ENCODE measurements at regions not wholly inside any gene's neighbourhood (a gene's known extent, or its start where the extent isn't known, plus 50 kb on each side); places are given as distances from the start of the nearest gene placed in this dataset.

DNA sequence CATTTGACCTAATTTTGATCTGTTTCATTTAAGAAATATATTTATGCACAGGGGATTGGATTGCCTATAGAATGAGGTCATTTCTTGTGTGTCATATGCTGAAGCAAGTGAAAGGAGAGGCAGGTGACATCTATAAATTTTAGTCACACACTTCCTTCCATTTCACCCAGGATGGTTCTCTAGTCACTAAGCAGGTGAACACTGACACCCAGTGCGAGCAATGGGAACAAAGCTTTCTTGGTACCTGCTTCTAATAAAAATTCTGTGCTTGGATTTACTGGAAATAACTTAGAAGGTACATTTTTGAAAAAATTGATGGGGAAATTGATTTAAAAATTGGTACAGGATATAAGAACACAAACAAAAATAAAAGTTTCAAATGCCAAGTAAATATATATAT lies 66.9 kb upstream of the MC3R start:
- TF ChIP-seq POLR2AphosphoS5 (IDR thresholded peaks at IDR 0.05) = no peak
- TF ChIP-seq CTCF (IDR thresholded peaks at IDR 0.05) = peak in 1 of 6 experiments; percentile 12
- no peak for TF ChIP-seq EP300 (IDR thresholded peaks at IDR 0.05)
